Prostate gland (tissue), 2 donors: ENCODE measurements at regions not wholly inside any gene's neighbourhood (a gene's known extent, or its start where the extent isn't known, plus 50 kb on each side); places are given as distances from the start of the nearest gene placed in this dataset.

ENCODE experiments used
- POLR2A ChIP-seq: fragments of 450-650 bp; IDR thresholded peaks from one replicate; pipeline ENCODE4 v1.6.1; 2016; ENCODE audit warnings: antibody characterized with exemption, mild to moderate bottlenecking
- TF ChIP-seq, protein P1 (sequence below), 4 experiments: fragments of 200-600 bp in 2 of 4; fragments of 450-650 bp in 2 of 4; sonication (generic) in 2 of 4; IDR thresholded peaks; 1 replicate in 3 of 4; 2 replicates in 1 of 4; pipeline ENCODE4 v1.5.1; 2016 to 2019; ENCODE audit warnings: antibody characterized with exemption in 4 of 4, mild to moderate bottlenecking in 2 of 4, moderate library complexity in 2 of 4

DNA sequence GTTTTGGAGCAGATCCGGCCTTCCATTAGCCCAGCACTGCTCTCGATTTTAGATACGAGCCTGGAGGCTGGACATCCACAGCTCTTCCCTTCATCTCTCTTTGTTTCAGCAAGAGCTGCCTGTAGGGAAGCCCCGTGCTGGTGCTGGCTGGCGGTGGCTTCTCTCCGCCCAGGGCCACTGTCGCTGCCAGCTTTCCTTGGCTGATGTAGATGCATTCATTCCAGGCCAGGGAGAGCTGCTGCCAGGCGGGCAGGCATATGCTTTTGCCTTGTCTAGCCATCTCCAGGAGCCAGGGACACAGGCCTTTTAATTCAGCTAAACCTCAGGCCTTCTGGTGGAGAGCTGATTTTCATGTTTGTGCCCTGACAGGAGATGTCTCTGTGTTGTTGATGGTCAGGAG, 409.3 kb upstream of the CLINT1 start:
- TF ChIP-seq, protein P1, sequence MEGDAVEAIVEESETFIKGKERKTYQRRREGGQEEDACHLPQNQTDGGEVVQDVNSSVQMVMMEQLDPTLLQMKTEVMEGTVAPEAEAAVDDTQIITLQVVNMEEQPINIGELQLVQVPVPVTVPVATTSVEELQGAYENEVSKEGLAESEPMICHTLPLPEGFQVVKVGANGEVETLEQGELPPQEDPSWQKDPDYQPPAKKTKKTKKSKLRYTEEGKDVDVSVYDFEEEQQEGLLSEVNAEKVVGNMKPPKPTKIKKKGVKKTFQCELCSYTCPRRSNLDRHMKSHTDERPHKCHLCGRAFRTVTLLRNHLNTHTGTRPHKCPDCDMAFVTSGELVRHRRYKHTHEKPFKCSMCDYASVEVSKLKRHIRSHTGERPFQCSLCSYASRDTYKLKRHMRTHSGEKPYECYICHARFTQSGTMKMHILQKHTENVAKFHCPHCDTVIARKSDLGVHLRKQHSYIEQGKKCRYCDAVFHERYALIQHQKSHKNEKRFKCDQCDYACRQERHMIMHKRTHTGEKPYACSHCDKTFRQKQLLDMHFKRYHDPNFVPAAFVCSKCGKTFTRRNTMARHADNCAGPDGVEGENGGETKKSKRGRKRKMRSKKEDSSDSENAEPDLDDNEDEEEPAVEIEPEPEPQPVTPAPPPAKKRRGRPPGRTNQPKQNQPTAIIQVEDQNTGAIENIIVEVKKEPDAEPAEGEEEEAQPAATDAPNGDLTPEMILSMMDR (IDR thresholded peaks at IDR 0.05): no peak
- no peak for TF ChIP-seq POLR2A
